HG03457 (cell line): ENCODE measurements at regions not wholly inside any gene's neighbourhood (a gene's known extent, or its start where the extent isn't known, plus 50 kb on each side); places are given as distances from the start of the nearest gene placed in this dataset.
"Not testable (repeated sequence)": the region's sequence is repeated elsewhere in the genome, so short reads cannot be mapped to it uniquely, and the experiment has no call there.

Experiments used
- ATAC-seq: cut with Tn5 transposase; IDR thresholded peaks from one replicate; pipeline ENCODE4 v1.9.1; 2021; ENCODE audit warnings: moderate number of reproducible peaks; ENCODE audit not compliant: unreplicated experiment

GRCh38 chr5:44252545-44252944, 136.7 kb downstream of the FGF10 start:
- no peak for ATAC-seq

- no peak for ATAC-seq
Observed at GRCh38 chr5:44246986-44247385, 142.2 kb downstream of the FGF10 start.

- ATAC-seq, result no peak
Observed at GRCh38 chr5:44245935-44246334, 143.3 kb downstream of the FGF10 start.

DNA sequence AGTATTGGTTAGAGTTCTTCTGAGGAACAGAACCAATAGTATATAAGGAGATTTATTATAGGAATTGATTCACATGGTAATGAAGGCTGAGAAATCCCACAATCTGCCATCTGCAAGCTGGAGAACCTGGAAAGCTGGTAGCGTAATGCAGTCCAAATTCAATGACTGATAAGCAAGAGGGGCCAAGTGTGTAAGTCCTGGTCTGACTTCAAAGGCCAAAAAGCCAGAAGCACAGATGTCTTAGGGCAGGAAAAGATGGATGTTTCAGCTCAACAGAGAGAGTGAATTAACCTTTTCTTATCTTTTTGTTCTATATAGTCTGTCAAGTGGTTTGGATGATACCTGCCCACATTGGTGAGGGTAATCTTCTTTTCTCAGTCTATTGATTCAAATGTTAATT, 146.4 kb downstream of the FGF10 start:
- no peak for ATAC-seq

DNA sequence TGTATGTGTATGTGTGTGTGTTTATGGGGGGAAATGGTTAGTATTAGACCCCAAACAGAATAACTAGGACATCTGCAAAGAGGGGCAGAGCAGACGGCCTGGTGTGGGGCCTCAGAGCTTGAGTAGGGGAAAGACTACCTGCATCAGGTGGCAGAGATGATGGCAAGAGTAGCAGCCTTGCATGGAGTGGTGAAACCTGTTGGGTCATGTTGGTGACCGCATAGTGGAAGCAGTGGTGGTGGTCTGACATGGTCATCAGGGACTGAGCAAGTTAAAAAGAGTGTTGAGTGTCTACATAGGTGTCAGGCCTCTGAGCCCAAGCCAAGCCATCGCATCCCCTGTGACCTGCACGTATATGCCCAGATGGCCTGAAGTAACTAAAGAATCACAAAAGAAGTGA, 153.2 kb downstream of the FGF10 start:
- no peak for ATAC-seq

DNA sequence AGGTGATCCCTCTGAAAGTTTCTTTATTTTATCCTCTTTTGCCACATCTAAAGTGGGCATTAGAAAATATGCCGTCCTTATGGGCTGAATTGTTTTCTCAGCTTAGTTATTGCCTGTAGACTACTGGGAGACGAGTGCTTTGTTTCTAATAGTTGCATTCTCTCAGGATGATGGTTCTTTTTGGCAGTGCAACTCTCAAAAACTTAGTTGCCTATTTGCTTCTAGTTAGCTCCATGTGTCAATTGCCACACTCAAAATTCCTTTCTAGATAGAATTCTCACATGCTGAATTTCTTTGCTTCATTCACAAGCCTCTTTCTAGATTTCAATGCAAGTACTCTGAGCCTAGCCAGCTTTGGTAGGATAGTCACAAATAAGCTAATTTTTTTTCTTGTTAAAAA, 155.5 kb downstream of the FGF10 start:
- ATAC-seq, result no peak

DNA sequence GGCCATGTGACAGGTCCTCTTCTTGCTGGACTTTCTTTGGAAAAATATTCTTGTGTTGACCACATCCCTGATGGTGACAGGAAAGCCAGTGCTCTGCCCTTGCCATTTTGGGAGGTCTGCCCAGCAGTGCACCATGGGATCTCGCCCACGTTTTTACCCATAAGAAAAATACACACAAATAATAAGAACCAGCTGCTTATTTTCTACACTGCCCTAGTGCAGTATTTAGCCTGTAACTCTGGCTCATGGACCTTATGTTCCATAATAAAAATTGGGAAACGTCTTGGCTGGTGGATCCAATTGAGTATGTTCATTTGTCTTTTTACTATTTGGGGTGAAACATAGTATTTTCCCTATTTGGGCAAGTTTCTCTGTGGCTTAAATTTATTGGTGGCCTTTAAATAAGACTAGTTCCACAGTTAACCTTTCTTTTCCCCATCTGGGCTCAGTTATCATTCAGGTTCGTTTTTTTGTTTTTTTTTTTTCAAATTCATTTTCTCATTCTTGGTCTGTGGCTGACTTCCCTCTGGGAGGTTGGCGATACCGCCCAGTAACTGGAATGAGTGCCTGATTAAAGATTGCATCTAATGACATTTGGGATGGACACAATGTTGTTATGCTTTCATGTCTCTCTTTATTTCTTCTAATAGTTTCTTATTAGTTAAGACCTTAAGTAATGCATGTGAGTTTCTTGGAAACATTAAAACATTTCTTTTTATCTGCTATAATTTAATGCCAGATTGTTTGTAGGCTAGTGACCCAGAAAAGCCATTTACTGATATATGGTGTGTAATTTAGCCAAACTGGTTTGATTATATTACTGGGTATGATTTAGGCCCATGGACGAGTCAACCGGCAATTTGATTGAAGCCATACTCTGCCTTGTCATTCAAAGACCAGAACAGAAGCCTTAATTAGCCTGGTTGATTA, 163.7 kb downstream of the FGF10 start:
- no peak for ATAC-seq

DNA sequence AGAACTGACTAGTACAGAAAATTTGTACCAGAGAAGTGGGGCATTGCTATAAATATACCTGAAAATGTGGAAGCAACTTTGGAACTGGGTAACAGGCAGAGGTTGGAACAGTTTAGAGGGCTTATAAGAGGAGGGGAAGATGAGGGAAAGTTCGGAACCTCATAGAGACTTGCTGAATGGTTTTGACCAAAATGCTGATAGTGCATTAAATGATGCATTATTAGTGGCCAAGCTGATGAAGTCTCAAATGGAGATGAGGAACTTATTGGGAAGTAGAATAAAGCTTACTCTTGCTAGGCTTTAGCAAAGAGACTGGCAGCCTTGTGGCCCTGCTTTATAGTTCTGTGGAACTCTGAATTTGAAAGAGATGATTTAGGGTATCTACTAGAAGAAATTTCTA, 189.8 kb downstream of the FGF10 start:
- no peak for ATAC-seq

DNA sequence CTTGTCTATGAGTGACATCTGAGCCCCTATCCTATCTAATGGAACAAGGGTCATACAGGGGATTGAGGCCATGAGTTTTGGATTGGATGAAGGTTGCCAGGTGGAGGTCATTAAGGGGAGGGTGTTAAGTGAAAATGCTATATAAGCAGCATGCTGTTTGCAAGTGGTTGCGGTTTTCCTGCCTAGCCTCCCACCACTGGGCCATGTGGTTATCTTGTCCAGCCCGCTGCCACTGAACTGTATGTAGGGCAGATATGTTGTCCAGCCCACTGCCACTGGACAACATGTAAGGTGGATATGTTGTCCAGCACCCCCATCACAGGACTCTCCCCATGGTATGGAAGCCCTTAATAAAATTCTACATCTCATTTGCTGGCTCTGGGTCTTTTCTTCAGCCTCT, 200.0 kb downstream of the FGF10 start:
- no peak for ATAC-seq

DNA sequence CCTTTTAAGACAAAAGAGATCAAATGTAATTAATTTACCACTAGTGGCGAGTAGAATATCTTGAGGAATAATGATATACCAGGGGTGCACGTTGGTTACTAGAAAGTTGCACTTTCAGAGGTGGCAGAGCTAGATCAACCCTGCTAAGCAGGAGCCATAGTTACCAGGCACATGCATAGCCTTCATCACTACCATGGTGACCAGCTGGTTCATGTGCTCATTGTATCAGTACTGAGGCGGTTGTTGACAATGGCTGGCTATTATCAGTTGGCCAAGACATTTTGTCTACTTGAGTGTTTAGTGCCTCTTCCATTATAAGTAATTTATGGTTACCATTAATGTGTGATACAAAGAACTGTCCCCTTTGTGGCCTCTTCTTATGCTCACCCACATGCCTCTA, 201.2 kb downstream of the FGF10 start:
- ATAC-seq, result no peak

- no peak for ATAC-seq
Observed at GRCh38 chr5:44183753-44184152, 205.5 kb downstream of the FGF10 start.

GRCh38 chr5:44183312-44183711, 205.9 kb downstream of the FGF10 start:
- no peak for ATAC-seq

DNA sequence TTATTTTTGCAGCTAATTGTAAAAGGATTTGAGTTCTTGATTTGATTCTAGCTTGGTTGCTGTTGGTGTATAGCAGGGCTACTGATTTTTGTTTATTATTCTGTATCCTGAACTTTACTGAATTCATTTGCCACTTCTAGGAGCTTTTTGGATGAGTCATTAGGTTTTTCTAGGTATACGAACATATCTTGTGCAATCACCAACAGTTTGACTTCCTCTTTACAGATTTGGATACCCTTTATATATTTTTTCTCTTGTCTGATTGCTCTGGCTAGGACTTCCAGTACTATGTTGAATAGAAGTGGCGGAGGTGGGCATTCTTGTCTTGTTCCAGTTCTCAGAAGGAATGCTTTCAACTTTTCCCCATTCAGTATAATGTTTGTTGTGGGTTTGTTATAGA, 210.8 kb downstream of the FGF10 start:
- ATAC-seq, result no peak

- ATAC-seq, result no peak
Observed at GRCh38 chr5:44167540-44167939, 221.7 kb downstream of the FGF10 start.

DNA sequence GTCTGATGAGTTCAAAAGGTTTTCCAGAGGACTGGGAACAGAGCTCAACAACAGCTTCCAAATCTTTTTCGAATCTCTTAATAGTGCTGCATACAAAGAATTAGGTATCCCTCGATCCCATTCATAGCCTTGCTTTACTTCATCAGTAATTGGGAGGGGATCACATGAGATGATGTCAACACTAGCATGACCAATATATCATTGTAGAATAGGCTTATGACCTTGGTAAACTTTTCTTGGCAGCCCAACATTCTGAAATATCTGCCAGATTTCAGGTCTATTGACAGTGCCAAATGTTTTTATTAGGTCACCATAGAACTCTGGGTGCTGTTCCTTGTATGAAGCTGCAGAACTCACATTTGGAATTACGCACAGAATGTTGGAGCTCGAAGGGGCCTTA, 228.9 kb downstream of the FGF10 start:
- ATAC-seq, result no peak

GRCh38 chr5:44150075-44150723, 239.0 kb downstream of the FGF10 start:
- ATAC-seq, result no peak

DNA sequence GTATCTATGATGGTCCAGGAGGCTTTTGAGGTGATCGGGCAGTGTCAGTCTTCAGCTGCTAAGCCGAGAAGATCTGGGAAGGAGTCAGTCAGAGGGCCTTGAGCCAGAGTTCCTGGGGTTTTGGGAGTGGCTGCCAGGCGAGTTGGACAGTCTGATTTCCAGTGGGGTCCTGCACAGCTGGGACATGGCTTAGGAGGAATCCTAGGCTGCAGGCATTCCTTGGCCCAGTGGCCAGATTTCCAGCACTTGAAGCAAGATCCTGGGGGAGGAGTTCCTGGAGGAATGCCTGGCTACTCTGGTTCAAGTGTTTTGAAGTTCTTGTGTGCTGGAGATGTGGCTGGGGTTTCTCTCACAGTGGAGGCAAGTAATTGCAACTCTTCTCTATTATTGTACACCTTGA, 271.3 kb downstream of the FGF10 start:
- ATAC-seq, result not testable (repeated sequence)

DNA sequence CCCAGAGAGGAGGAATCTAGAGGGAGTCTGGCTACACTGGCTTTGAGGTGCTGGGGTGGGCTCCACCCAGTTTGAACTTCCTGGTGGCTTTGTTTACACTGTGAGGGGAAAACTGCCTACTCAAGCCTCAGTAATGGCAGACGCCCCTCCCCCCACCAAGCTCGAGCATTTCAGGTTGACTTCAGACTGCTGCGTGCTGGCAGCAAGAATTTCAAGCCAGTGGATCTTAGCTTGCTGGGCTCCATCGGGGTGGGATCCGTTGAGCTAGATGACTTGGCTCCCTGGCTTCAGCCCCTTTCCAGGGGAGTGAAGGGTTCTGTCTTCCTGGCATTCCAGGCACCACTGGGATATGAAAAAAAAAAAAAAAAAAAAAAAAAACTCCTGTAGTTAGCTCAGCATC, 281.0 kb downstream of the FGF10 start:
- not testable (repeated sequence) for ATAC-seq

GRCh38 chr5:44099643-44100042, 289.6 kb downstream of the FGF10 start:
- ATAC-seq, result no peak

DNA sequence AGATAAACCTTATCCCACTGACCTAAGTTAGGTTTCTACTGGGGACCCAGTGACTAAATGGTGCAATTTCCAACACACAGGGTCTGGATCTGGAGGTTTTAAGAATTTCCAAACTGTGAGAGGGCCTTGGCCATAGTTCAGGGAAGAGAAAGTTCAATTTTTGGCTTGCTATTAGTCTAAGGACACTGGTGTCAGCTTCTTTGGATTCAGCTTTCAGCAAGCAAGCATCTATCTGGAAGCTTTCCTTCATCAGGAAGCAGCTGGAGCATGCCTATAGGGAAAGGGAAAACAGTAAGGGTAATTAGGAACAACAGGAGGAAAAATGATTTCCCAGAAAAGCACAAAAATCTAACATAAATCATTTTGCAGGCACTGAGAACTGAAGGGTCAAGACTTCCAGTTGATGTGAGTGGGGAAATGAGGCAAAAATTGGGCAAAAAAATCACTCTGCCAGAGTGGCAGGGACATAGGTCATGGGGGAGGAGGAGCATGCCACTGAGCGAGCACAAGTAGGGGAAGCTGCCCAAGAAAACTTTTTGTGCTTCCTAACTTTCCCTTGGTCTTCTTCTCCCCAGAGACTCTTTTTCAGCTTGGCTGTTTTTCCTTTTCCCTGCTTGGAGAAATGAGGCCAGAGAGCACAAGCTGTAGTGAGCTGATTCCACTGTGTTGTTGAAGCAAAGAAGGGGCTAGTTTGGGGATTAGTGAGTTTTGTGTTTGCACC, 299.6 kb downstream of the FGF10 start:
- no peak for ATAC-seq

DNA sequence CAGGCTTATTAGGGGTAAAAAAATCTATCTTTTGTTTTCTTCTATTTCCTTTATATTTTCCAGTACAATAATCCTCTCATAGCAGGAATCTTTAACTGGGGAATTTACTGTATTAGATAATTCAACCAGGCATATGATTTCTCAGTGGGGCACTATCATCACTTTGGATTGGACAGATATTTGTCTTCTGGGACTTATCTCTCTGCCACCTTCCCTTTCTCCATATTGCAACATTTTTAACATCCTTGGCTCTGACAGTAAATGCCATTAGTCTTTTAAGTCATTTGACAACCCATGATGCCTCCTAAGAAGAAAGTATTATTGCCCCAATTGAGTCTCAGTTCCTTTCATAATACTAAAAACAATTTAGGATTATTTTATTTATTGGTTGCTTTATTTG, 304.1 kb downstream of the FGF10 start:
- no peak for ATAC-seq

DNA sequence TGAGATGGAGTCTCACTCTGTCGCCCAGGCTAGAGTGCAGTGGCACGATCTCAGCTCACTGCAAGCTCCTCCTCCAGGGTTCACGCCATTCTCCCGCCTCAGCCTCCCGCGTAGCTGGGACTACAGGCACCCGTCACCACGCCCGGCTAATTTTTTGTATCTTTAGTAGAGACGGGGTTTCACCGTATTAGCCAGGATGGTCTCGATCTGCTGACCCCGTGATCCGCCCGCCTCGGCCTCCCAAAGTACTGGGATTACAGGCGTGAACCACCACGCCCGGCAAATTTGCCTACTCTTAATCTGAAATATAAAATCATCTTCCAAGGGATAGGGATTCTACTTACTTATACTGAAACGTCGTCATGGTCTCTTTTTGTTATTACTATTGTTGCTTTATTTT, 314.7 kb downstream of the FGF10 start:
- ATAC-seq, result not testable (repeated sequence)
